ENCODE measurements at regions not wholly inside any gene's neighbourhood (a gene's known extent, or its start where the extent isn't known, plus 50 kb on each side); places are given as distances from the start of the nearest gene placed in this dataset.

GRCh38 chr12:98296462-98297079 is 218.8 kb upstream of the TMPO start:
- no peak for TF ChIP-seq SUZ12 (IDR thresholded peaks at IDR 0.05; ENCODE audit: extremely low read depth, insufficient read depth, insufficient read length)
- TF ChIP-seq ZNF274 (IDR thresholded peaks at IDR 0.05; ENCODE audit: low read depth, low read length) = no peak
- no peak for TF ChIP-seq YY1 (IDR thresholded peaks at IDR 0.05; ENCODE audit: insufficient read depth, insufficient read length)

Data from NT2/D1 (cell line).